ENCODE measurements at regions not wholly inside any gene's neighbourhood (a gene's known extent, or its start where the extent isn't known, plus 50 kb on each side); places are given as distances from the start of the nearest gene placed in this dataset.

GRCh38 chr4:166290426-166290825, 417.4 kb downstream of the TLL1 start:
- TF ChIP-seq CTCF (IDR thresholded peaks at IDR 0.05): no peak
- no peak for TF ChIP-seq POLR2AphosphoS5 (IDR thresholded peaks at IDR 0.05)
